HG03520 (cell line): ENCODE measurements at regions not wholly inside any gene's neighbourhood (a gene's known extent, or its start where the extent isn't known, plus 50 kb on each side); places are given as distances from the start of the nearest gene placed in this dataset.

Experiments used
- ATAC-seq: cut with Tn5 transposase; IDR thresholded peaks from one replicate; pipeline ENCODE4 v1.9.1; 2021; ENCODE audit warnings: mild to moderate bottlenecking, moderate library complexity; ENCODE audit not compliant: unreplicated experiment

GRCh38 chr15:98412852-98413251 lies 235.5 kb upstream of the IGF1R start:
- ATAC-seq: no peak

GRCh38 chr15:98413933-98414546 lies 234.3 kb upstream of the IGF1R start:
- no peak for ATAC-seq

- ATAC-seq: no peak
These were observed 232.0 kb upstream of the IGF1R start for GRCh38 chr15:98416222-98416855.

- no peak for ATAC-seq
These were observed 231.0 kb upstream of the IGF1R start for GRCh38 chr15:98417346-98417745.

- ATAC-seq: no peak
These were observed 230.2 kb upstream of the IGF1R start for GRCh38 chr15:98418122-98418521.

GRCh38 chr15:98419173-98419780 lies 229.1 kb upstream of the IGF1R start:
- no peak for ATAC-seq

GRCh38 chr15:98420837-98421236 lies 227.5 kb upstream of the IGF1R start:
- ATAC-seq: no peak

- ATAC-seq: peak; percentile 78
These were observed 226.8 kb upstream of the IGF1R start for GRCh38 chr15:98421419-98422129.

GRCh38 chr15:98422130-98422478 lies 226.2 kb upstream of the IGF1R start:
- no peak for ATAC-seq

- no peak for ATAC-seq
These were observed 223.2 kb upstream of the IGF1R start for GRCh38 chr15:98425173-98425572.

GRCh38 chr15:98427321-98427720 lies 221.0 kb upstream of the IGF1R start:
- ATAC-seq: no peak

- ATAC-seq: peak; percentile 86
These were observed 219.9 kb upstream of the IGF1R start for GRCh38 chr15:98428253-98428989.

GRCh38 chr15:98431171-98431570 lies 217.2 kb upstream of the IGF1R start:
- no peak for ATAC-seq

GRCh38 chr15:98433346-98433745 lies 215.0 kb upstream of the IGF1R start:
- ATAC-seq: no peak

- ATAC-seq: no peak
These were observed 214.5 kb upstream of the IGF1R start for GRCh38 chr15:98433856-98434255.

GRCh38 chr15:98437752-98438151 lies 210.6 kb upstream of the IGF1R start:
- no peak for ATAC-seq

GRCh38 chr15:98438326-98438725 lies 210.0 kb upstream of the IGF1R start:
- ATAC-seq: no peak

GRCh38 chr15:98438907-98439306 lies 209.4 kb upstream of the IGF1R start:
- no peak for ATAC-seq

GRCh38 chr15:98439523-98439942 lies 208.8 kb upstream of the IGF1R start:
- no peak for ATAC-seq

GRCh38 chr15:98440917-98441316 lies 207.4 kb upstream of the IGF1R start:
- ATAC-seq: peak; percentile 55

GRCh38 chr15:98441599-98441998 lies 206.7 kb upstream of the IGF1R start:
- ATAC-seq: no peak
